NCI-H774 (cell line): ENCODE measurements at regions not wholly inside any gene's neighbourhood (a gene's known extent, or its start where the extent isn't known, plus 50 kb on each side); places are given as distances from the start of the nearest gene placed in this dataset.

Experiments used
- DNase-seq: peaks from one replicate; lab custom pipeline; 2025; lab: John Stamatoyannopoulos, UW

DNA sequence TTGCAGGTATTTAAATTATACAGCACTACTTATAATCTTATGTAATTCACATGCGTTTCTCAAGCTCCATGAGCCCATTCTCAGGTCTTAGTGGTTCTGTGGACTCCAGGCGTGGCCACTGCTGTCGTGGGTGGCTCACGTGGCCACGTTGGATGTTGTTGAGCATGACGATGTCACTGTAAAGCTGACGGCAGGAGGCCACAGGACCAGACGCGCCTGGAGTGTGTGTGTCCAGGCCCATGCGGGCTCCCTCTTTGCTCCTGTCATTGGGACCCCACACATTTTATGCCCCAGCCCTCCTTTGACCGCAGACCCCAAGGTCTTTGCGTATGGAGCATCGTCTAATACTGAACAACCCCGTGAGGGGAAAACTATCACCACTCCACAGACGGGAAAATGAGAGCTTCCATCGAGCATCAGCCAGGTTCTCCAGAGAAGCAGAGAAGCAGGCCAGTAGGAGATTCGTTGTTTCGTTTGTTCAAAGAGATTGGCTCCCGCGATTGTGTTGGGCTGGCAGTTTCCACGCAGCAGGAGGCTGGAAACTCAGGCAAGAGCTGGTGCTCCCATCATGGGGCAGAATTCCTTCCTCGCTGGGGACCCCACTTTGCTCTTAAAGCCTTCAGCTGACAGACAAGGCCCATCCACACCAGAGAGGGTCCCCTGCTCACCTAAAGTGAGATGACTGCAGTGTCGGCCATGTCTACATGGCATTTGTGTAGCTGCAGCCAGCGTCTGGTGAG is 129.3 kb upstream of the SPACA7 start:
- no peak for DNase-seq

DNA sequence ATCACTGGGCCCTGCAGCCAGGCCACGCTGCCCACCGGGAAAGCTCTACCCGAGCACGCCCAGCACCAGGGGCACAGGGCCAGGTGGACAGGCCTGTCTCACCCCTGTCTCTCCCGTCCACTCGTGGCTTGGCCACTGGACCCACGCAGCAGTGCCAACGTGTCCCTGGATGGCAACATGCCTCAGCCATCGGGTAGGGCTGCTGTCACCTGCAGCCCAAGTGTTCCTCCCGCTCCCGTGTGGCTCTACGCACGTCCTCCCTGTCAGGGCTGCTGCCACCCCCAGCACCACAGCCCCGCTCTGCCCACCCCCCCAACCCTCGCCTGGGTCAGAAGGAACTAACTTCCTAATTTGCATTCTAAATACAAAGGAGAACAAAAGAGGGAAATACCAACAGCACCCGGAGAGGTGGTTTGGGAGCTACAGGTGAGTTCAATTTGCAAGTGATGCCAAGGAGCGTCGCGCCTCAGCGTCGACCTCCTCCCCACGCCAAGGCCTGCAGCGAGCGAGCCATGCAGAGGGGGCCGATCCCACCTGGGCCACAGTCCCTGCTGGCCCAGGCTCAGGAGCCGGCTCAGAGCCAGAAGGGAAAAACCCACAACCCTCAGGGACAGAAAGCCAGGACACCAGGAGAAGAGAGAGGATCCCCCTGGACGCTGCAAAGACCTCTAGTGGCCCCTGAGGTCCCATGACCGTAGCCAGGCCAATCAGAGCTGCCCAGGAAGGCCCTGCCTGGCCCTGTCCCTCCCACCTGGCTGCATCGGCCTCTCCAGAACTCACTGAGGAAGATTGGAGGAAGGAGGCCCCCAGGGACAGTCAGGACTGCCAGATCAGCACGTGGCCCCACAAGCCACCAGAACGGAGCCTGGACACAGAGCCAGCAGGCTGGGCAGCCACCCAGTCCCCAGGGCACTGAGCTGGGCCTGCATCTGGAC is 128.4 kb upstream of the SPACA7 start:
- no peak for DNase-seq

DNA sequence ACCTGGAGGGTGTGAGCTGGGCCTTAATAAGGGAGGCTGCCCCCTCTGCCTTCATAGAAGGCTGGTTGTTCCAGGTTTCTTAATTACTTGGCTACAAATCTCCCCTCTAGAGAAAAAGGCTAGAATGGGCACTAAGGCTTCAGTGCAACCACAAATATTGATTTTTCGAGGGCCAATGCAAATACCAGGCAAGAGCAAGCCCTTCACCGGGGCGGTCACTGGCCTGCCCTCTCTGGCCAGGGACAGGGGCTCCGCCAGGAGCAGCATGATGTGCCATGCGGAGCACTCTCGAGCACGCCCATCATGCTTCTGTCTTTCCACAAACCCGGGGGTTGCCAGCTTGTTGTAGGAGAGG is 127.8 kb upstream of the SPACA7 start:
- peak; percentile 47 for DNase-seq

DNA sequence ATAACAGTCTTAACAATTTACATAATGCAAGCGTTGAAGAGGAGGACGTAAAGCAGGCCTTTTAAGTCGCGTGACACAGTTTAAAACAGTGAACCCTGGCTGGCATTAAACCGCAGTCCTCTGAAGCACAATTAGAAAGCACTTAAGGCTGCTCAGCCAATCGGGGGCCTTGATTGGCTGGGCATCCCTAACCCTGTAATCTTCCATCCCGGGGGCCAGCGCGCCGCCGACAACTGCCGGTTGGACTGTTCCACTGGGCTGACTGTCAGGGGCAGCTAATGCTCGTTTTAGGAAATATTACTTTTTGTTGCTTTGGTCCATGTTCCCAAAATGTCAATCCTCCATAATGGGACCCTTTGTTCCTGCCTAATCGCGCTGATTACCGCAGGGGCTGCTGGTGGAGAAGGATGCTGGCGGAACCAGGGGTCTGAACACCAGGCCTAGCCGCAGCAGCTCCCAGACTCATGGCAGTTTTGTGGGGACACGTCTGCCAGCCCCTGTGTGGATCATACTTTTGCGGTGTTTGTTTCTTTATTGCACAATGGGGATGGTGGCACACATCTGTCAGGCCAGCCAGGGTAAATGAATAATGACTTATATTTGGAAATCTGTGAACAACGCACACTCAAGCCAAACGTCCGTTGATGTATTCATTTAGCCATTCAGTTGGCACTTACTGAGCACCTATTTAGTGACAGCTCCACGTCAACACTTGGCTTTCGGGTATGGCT is 127.1 kb upstream of the SPACA7 start:
- peak; percentile 52 for DNase-seq

DNA sequence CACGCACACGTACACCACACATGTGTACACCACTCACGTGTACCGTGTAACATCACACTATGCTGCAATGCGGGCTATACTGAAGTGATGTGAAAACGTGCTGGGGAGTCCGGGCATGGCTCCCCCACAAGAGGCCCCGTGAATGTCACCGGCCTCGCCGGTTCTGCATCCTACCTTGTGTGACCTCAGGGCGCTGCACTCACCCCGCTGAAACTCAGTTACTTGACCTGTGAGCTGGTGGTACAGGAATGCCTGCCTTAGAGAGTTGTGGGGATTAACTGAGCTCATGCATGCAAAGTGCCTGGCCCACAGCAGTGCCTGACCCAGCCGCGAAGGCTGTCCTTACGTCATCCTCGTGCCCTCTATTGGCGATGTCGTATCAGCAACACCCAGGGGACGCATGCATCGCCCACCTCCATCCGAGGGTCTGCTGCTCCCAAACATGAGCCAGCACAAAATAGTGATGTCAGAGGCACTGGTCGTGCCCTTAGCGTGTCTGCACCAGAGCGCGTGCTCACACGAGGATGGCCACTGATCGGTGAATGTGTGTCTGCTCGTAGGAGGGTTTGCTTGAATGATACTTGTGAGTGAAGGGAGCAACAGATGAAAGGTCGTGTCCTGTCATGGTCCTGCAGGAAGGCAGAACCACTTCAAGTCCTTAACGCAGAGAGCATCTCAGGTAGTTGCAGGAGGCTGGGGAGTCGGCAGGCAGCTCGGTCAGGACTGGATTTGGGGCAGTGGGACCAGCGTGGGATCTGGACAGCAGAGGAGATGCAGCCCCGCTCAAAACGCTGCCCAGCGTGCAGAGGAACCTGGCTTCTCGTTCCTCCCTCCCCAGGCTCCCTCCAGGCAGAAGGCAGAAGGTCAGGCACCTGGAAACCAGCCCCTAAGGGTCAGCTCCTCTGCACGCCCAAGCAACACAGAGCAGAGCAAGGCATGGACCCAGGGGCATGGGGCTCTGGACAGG is 126.2 kb upstream of the SPACA7 start:
- no peak for DNase-seq

DNA sequence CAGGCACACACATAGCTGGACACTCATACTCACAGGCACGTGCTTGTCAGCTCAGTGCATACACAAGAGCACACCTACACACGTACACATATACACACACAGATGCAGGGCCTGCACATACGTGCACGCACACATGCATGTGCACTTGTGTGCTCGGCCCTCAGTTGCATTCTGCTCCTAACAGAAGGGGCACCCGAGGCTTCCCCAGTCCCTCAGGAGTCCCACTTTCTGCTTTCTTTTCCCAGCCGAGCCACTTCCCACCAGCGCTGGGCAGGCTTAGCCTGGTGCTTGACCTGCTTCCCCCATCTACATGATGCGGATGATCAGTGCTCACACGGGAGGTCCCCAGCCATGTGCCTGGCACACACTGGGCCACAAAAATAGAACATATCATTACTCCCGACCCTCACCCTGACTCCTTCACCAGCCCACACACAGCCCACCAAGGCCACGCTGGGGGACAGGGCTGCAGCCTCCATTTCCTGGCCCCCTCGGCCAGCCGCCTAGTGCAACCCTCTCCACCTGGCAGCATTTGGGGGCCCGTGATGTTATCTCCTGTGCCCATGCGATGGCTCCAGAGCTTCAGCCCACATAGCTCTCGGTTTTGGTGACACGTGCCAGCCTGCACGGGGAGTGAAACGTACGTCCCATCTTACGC is 125.2 kb upstream of the SPACA7 start:
- DNase-seq = no peak

DNA sequence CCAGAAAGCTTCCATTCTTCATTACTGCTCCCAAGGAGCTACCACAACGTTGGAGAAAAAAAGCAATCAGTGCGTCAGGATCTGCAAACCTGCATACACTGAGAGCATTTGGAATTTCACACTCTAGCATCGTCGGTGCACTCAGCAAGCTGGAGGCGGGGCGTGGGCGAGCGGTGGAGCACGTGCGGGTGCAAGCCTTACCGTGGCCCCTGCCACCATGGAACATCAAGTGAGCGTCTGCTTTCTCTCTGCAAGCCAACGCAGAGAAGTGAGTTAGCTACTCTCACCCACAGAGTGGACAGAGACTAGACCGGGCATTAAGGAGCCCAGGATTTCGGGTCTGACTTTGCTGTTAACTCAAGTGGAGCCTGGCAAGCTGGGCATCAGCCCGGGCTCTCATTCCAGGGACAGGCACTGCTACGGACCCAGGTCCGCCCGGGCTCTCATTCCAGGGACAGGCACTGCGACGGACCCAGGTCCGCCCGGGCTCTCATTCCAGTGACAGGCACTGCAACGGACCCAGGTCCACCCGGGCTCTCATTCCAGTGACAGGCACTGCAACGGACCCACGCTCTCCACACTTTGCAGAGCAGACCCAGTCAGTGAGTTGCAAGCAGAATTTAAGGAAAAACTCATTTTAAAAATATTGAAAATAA is 124.1 kb upstream of the SPACA7 start:
- no peak for DNase-seq

DNA sequence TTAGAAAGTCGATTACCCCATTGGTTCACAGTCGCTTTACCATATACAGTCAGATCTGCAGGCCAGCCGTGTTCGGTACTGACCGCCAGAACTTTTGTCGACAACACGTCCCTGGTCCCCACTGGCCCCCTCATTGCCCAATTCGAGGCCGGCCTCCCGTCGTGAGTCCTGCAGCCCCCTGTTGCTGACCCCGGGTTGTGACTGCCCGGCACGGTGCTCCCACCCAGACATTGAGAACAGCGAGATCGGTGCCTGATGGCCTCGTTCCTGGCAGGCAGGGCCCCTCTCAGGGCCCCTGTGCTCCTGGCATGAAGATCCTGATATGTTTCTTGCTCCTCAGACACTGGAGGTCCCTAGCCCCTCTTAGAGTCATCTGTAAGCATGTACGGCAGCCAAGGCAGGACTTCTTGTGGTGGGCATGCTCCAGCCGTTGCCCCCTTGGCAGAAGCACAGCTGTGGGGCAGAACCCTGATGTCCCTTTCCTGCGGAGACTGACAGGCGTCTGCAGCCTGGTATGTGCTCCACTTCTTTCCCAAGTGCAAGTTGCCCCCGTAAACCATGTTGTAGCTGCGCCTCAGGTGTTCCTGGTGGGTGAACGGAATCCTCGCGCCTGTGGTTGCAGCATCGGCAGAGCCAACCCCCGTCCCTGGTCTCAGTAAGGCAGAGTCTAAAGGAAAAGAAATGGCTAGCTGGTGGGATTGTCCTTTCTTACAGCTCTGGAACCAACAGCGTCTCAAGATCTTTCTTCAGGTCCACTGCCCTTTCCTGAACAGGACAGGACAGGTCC is 123.2 kb upstream of the SPACA7 start:
- DNase-seq = no peak

DNA sequence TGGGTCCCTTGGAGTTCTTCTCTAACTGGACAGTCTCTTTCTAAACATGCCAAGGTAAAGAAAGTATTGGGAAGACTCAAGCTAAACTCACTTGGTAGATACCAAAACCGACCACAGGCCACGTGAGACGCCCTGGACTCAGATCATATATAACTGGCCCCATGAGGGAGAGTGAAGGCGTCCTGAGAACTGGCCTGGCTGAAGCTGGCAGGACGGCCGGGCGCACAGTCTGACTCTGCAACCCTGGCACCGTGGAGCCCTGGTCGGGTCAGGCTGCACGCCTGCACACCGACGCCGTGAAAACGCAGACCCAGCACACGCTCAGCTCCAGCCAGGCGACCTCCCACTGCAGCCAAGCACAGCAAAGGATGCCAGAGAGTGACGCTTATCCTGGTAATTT is 122.5 kb upstream of the SPACA7 start:
- DNase-seq = no peak

DNA sequence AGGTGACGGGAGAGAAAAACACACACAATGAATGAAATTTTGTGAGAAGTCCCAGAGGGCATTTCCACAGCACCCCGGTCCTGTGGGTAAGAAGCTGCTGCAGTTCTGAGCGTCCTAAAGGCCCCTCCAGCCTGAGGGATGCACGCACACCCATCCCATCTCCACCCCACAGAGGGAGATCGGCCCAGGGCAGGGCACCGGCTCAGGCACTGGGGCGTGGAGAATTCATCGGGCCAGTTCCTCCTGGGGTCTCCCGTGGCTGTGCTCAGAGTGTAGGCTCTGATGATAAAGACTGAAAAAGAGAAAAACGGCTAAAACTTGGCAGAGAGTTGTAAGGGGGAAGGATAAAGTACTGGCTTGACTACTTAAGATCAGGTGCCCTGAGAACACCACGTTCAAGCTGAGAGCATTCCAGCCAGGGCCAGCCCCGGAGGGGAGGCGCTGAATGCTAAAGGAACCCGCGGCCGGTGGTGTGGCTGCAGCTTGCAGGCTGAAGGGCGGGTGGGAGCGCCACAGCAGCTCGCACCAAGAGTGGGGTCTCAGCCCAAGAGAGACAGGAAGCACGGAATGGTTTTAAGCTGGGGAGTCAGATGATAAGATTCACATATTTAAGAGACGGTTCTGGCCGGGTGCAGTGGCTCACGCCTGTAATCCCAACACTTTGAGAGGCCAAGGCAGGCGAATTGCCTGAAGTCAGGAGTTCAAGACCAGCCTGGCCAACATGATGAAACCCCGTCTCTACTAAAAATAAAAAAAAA is 121.9 kb upstream of the SPACA7 start:
- DNase-seq = no peak

DNA sequence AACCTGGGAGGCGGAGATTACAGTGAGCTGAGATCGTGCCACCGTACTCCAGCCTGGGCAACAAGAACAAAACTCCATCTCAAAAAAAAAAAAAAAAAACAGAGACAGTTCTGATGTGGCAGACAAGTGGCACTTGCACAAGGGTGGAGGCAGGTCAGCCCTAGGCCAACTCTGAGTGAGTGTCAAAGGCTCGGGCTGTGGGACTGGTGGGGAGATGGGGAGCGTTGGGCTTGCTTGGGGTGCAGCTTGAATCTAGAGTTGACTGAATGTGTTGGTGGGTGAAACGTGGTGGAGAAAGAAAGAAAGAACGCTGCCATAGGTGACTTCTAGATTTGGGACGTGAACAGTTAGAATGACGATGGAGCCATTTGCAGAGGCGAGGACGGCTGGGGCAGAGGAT is 121.3 kb upstream of the SPACA7 start:
- no peak for DNase-seq

DNA sequence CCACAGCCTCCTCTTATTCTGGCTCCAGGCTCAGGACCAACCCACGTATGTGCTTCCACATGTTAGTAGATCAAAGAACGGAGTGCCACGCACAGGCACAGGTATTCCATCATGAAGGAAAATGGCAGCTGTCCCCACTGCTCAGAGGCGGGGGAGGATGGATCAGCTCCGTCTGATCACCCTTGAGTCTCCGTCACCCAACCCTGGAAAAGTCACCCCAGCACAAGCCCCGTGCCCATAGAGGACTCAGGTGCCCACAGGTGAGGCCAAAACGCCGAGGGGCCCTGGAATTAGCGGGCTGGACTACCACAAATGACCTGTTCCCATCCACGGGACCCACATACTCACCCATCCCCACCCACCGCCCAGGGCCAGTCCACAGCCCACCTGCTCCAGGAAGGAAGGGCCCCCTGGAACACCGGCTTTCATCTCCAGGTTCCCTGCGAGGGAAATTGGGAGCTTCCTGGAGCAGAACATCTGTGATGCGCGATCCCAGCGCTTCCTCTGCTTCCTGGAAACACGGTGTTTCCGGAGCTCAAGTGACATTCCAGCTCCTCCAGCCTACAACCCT is 120.5 kb upstream of the SPACA7 start:
- no peak for DNase-seq

DNA sequence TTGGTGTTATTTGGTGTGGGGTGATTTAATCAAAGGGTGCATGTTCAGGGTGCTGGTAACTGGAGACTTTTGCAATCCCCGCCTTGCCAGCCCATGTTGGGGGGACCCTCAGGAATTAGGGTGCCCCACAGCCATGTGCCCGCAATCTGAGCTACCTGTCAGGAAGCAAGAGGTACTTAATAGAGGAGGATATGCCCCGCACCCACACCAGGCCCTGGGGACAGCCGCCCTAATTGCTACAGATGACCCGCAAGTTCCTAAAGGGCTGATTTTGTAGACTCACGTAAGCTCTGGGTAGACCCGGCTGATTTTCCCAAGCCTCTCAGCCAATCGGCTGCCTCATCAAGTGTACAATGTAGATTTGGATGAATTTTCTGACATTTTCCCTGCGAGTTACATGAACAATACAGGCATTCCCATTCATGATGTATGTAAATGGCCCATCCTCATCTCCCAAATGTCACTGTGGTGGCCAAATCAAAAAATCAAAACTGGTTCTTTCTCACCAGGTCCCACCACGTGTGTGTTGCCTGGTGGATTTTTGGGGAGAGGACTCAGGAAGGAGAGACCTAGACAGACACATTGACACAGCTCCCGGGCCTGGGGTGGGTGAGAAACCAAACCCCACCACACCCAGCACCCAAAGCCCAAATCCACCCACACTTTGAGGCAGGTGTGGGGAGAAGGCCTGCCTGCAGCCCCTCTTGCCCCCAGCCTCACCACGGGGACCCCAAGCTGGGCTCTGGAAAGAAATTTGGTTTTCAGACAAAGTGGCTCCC is 119.2 kb upstream of the SPACA7 start:
- DNase-seq = no peak

DNA sequence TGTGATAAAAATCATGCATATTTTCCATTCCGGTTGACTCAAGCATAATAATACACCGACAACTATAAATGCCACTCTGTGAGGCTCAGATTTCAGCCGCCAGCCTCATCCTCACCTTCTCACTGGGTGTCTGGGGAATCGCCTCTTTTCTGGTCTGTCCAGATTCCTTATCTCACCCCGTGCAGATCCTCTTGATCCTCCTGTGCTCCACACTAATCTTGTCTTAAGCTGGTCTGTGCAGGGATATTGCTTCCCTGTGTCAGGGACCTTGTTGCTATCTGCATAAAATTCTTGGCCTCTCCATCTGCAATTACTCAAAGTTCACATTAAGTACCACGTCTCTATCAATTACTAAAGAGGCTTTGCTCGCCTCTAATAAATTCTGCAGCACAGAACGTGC is 116.6 kb upstream of the SPACA7 start:
- DNase-seq = no peak

DNA sequence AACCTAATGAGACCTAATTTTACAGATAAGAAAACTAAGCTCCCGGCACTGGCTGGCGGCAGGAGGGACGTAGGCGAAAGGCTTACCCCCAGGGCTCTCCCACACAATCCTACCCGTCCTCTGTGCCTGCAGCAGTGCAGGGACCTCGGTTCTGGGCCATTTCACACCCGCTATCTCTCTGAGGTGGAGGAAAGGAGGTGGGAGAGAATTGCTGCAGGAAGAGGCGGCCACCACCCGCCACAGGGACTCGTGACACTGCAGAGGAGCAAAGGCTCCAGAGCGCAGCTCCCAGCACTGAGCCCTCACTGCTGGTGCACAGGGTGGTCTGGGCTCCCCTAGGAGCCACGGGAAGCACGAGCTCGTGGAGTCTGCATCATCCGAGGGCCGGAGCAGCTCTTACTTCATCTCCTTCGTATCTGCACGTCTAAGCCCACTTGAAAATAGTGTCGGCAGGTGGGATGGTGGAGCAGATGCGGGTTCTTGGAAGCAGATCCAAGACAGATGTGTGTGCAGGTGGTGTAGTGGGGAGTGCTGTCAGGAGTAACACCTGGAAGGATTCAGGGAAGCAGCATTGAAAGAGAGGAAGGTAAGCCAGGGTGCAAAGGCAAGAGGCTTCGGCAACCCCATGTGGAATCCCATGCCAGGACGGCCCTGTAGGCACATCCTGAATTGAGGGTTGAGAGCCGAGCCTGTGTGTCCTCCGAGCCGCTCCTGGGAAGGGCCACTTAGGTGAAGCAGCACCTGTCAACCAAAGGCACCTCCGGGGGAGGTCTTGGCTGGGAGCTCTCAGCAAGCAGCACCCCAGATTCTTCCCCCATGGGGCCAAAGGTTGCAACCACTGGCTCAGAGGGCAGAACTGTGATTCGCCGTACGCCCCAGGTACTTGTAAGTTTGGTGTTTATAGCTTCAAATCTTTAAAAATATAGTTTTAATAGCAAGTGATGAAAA is 115.8 kb upstream of the SPACA7 start:
- DNase-seq = no peak

DNA sequence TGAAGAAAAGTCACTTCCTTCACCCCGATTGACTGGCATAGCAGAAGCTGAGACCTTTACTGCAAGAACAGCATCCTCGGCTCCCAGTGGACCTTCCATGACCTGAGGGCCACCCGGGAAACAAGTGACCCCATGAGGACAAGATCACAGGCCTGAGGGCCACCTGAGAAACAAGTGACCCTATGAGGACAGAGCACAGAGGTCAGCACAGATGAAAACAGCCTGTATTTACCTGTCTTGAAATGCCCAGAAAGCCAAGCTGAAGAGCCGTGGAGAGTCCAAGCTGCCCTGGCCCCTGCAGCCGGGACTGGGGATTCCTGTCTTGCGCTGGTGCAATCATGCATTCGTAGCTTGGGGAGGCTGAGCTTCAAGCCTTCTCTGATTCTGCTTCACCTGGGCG is 114.2 kb upstream of the SPACA7 start:
- no peak for DNase-seq

DNA sequence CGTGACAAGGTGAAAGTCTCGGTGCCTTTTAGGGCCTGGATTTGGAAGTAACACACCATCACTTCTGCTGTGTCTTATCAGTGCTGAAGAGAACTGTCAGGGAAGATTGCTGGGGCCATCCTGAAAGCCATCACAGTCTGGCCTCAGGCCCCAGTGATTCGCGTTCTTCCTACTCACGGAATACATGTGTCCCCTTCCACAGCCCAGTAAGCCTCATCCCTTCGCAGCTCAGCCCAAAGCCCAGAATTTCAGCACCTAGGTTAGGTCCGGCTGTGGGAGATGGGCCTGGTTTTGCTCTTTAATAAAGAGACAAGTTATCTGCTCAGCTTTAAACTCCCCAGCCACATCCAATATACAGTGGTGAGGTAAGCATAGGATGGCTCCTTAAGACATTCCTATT is 113.0 kb upstream of the SPACA7 start:
- DNase-seq = no peak
